Stomach (tissue), 8 donors: ENCODE measurements at regions not wholly inside any gene's neighbourhood (a gene's known extent, or its start where the extent isn't known, plus 50 kb on each side); places are given as distances from the start of the nearest gene placed in this dataset.

Experiments
- DNase-seq, 2 donors: peaks; one replicate each; pipeline versions ENCODE4 v3.0.0 to v3.0.0-alpha.2; 2013 to 2019
- H3K27ac ChIP-seq, 5 donors: fragments of 200-600 bp in 4 of 5; sonication (generic) in 4 of 5; one replicate each; pipeline ENCODE4 v1.5.1; 2013 to 2019; ENCODE audit warnings: mild to moderate bottlenecking in 1 of 5, moderate library complexity in 1 of 5
- H3K27me3 ChIP-seq, 3 donors: fragments of 200-600 bp; sonication (generic); one replicate each; pipeline ENCODE4 v1.5.1; 2017 to 2019; ENCODE audit warnings: mixed run types in 1 of 3
- H3K36me3 ChIP-seq, 4 donors: fragments of 200-600 bp; sonication (generic); 1 replicate in 3 of 4; 2 replicates in 1 of 4; pipeline ENCODE4 v1.5.1; 2016 to 2019
- H3K4me1 ChIP-seq, 4 donors: fragments of 200-600 bp; sonication (generic); one replicate each; pipeline ENCODE4 v1.5.1; 2016 to 2019
- H3K4me3 ChIP-seq, 4 donors: fragments of 200-600 bp; sonication (generic) in 3 of 4; one replicate each; pipeline ENCODE4 v1.5.1; 2016 to 2019; ENCODE audit warnings: mild to moderate bottlenecking in 1 of 4
- H3K9me3 ChIP-seq, 4 donors: fragments of 200-600 bp; sonication (generic); one replicate each; pipeline ENCODE4 v1.5.1; 2016 to 2019
- CTCF ChIP-seq, 7 experiments: fragments of 450-650 bp in 4 of 7; fragments of 200-600 bp in 3 of 7; sonication (generic) in 3 of 7; IDR thresholded peaks; one replicate each; pipeline ENCODE4 v1.5.1; 2016 to 2019; ENCODE audit warnings: antibody characterized with exemption in 7 of 7, control low read depth in 2 of 7, mild to moderate bottlenecking in 1 of 7
- EP300 ChIP-seq: sonication (generic); formaldehyde crosslinking; IDR thresholded peaks from one replicate; pipeline ENCODE4 v1.6.1; 2017; ENCODE audit warnings: antibody characterized with exemption
- POLR2A ChIP-seq, 4 donors: fragments of 450-650 bp; IDR thresholded peaks; one replicate each; pipeline ENCODE4 v1.6.1; 2016; ENCODE audit warnings: antibody characterized with exemption in 4 of 4, control low read depth in 2 of 4, mild to moderate bottlenecking in 1 of 4, moderate library complexity in 1 of 4
- POLR2AphosphoS5 ChIP-seq, 3 donors: sonication (generic); formaldehyde crosslinking; IDR thresholded peaks; one replicate each; pipeline ENCODE4 v1.6.1; 2016; ENCODE audit warnings: antibody characterized with exemption in 3 of 3
- WGBS, 5 donors: extraction: QIAGEN DNeasy Blood & Tissue Kit in 3 of 5; methylation state at CpG; one replicate each; pipeline versions ENCODE4 v1.1.5 to v1.1.7; 2013 to 2018; 5-methylcytosine and 5-hydroxymethylcytosine counted together
- intact Hi-C: fragments of 100-400 bp; cut with DNase I; formaldehyde crosslinking; loops from one replicate; pipeline ENCODE4 v1.15.1; 2023; ENCODE audit warnings: low total_unique reads
- donor health status: healthy with polysubstance abuse.
- donor health status: Bipolar disorder and iron deficiency.
- donor health status: healthy.

- DNase-seq: no peak
- 36 to 61% (median 42%) methylated on average over 3 of the region's 3 CpGs for WGBS, 5 donors
- Histone ChIP-seq H3K9me3 (peaks cover 0 to 7% (median 0%) of the 10 kb centered on the region in 4 donors), H3K27ac (no peak overlapping the region), H3K4me1 (no peaks in the 10 kb centered on the region), H3K27me3 (peaks cover 0 to 1% (median 0%) of the 10 kb centered on the region in 3 donors), H3K36me3 (no peaks in the 10 kb centered on the region), H3K4me3 (no peak overlapping the region)
- TF ChIP-seq CTCF (IDR thresholded peaks at IDR 0.05): no peak
- TF ChIP-seq POLR2A (IDR thresholded peaks at IDR 0.05): no peak
- TF ChIP-seq EP300: no peak
- no peak for TF ChIP-seq POLR2AphosphoS5 (IDR thresholded peaks at IDR 0.05)
- intact Hi-C loops: no loop called here
Observed at GRCh38 chr5:77924081-77924480, 147.9 kb upstream of the TBCA start.

GRCh38 chr5:77923666-77924065, 147.5 kb upstream of the TBCA start:
- H3K27me3 ChIP-seq: no peaks in the 10 kb centered on the region
- DNase-seq: no peak
- H3K27ac ChIP-seq: no peak overlapping the region
- 66 to 82% (median 76%) methylated on average over 4 of the region's 4 CpGs for WGBS, 5 donors
- H3K4me1 ChIP-seq: no peaks in the 10 kb centered on the region
- H3K9me3 ChIP-seq: peaks cover 0 to 7% (median 0%) of the 10 kb centered on the region in 4 donors
- no peaks in the 10 kb centered on the region for H3K36me3 ChIP-seq
- H3K4me3 ChIP-seq: no peak overlapping the region
- intact Hi-C loops: no loop called here
- TF ChIP-seq CTCF (IDR thresholded peaks at IDR 0.05): no peak
- no peak for TF ChIP-seq POLR2A (IDR thresholded peaks at IDR 0.05)
- TF ChIP-seq EP300: no peak
- TF ChIP-seq POLR2AphosphoS5 (IDR thresholded peaks at IDR 0.05): no peak

GRCh38 chr5:77921094-77921768, 145.1 kb upstream of the TBCA start:
- H3K4me1 ChIP-seq: no peaks in the 10 kb centered on the region
- H3K36me3 ChIP-seq: no peaks in the 10 kb centered on the region
- no peaks in the 10 kb centered on the region for H3K27me3 ChIP-seq
- intact Hi-C loops: no loop called here
- H3K27ac ChIP-seq: no peak overlapping the region
- TF ChIP-seq EP300 (no peak), POLR2A (IDR thresholded peaks at IDR 0.05) (no peak), POLR2AphosphoS5 (IDR thresholded peaks at IDR 0.05) (no peak), CTCF (IDR thresholded peaks at IDR 0.05) (no peak)
- no peak for DNase-seq
- 74 to 91% (median 89%) methylated on average over 4 of the region's 4 CpGs for WGBS, 5 donors
- peaks cover 0 to 6% (median 0%) of the 10 kb centered on the region in 4 donors for H3K9me3 ChIP-seq
- H3K4me3 ChIP-seq: no peak overlapping the region

GRCh38 chr5:77920359-77921058, 144.4 kb upstream of the TBCA start:
- no peak for DNase-seq
- 75 to 82% (median 79%) methylated on average over 5 of the region's 5 CpGs for WGBS, 5 donors
- intact Hi-C loops: no loop called here

More at GRCh38 chr5:77920359-77921058, 144.4 kb upstream of the TBCA start:
- no peak overlapping the region for H3K27ac ChIP-seq
- TF ChIP-seq POLR2AphosphoS5 (IDR thresholded peaks at IDR 0.05) (no peak), EP300 (no peak), POLR2A (IDR thresholded peaks at IDR 0.05) (no peak), CTCF (IDR thresholded peaks at IDR 0.05) (no peak)
- no peaks in the 10 kb centered on the region for H3K36me3 ChIP-seq
- no peaks in the 10 kb centered on the region for H3K4me1 ChIP-seq
- H3K27me3 ChIP-seq: no peaks in the 10 kb centered on the region
- H3K4me3 ChIP-seq: no peak overlapping the region
- H3K9me3 ChIP-seq: no peaks in the 10 kb centered on the region
